ENCODE measurements at regions not wholly inside any gene's neighbourhood (a gene's known extent, or its start where the extent isn't known, plus 50 kb on each side); places are given as distances from the start of the nearest gene placed in this dataset.

DNA sequence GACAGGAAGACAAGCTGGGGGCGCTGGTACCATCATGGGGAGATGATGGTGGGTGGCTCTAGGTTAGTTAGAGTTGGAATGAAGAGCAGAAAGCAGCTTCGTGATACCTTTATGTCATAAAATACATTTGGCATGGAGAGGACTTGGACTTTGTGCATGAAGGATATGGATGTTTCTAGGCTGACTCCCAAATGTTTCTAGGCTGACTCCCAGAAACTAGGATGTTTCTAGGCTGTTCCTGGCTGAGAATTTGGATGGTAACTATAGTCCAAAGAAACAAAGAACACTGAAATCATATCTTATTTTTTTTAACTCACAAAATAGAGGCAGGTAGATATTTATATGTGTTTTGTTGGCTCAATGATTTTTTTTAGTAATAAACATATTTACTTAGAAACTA is 89.4 kb upstream of the VPREB1 start:
- in situ Hi-C loops (cut with HindIII; ENCODE audit: low sequenced_read_pairs) = no loop called here

- in situ Hi-C loops (cut with HindIII; ENCODE audit: low sequenced_read_pairs) = no loop called here
Observed at GRCh38 chr22:22154040-22154439, 90.5 kb upstream of the VPREB1 start.

GRCh38 chr22:22151308-22151707 is 93.3 kb upstream of the VPREB1 start:
- in situ Hi-C loops (cut with HindIII; ENCODE audit: low sequenced_read_pairs) = no loop called here

DNA sequence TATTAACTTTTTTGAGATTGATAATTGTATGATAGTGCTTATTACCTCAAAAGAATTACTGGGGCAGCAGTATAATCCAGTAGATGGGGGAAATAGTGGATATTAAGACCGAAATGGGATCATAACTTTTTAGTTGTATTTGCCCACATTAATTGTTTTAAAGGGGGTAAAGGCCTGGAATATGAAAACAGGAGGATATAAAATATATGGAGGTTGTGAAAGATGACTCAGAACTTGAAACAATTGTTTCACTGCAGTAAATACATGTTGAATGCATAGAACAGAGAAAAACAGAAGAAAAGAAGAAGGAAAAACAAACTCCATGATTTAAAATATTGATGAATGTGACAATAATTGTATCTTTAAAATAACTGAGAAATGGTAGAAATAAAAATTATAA is 94.1 kb upstream of the VPREB1 start:
- in situ Hi-C loops (cut with HindIII; ENCODE audit: low sequenced_read_pairs) = no loop called here

- in situ Hi-C loops (cut with HindIII; ENCODE audit: low sequenced_read_pairs) = loop anchor here (25.0 kb wide), 1 partner anchor 112 kb away; no protein-coding TSS in a partner anchor
Observed at GRCh38 chr22:22148905-22149304, 95.7 kb upstream of the VPREB1 start.

DNA sequence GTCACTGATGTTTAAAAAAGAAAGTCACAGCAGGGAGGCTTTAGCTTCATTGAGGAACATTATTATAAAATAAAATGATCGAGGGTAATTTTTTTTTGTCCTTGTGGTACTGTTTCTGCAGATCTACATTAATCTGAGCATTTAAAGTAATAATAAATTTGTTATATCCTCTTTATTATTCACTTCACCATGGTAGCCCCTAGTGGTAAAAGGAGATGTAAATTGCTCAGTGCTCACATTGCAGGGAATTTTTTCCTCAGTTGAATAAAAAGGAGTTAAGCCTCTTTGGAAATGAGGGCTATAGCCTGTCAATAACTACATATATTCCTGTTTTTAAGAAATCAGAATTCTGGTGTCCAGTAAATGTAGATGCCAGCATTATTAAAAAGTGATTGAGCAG is 99.7 kb upstream of the VPREB1 start:
- in situ Hi-C loops (cut with HindIII; ENCODE audit: low sequenced_read_pairs) = loop anchor here (25.0 kb wide), 1 partner anchor 108 kb away; no protein-coding TSS in a partner anchor

GRCh38 chr22:22143448-22143847 is 101.1 kb upstream of the VPREB1 start:
- in situ Hi-C loops (cut with HindIII; ENCODE audit: low sequenced_read_pairs) = loop anchor here (25.0 kb wide), 1 partner anchor 106 kb away; no protein-coding TSS in a partner anchor

DNA sequence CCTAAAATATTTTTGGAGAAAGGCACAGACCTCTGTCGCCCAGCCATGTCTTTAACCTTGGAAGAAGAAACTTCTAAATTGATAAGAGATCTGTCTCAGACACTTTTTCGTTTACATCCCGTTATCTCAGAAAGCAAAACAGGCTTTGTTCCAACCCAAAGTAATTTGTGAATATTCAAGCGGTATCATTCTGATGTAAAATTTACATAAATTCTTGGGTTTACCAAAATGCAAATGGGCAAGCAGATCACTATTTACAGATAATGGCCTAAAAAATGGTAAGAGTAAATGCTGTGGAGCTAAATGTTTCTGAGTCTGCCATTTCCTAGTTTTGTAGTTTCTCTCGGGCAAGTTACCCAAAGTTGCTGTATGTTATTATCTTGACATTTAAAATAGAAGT is 101.9 kb upstream of the VPREB1 start:
- in situ Hi-C loops (cut with HindIII; ENCODE audit: low sequenced_read_pairs) = loop anchor here (25.0 kb wide), 1 partner anchor 105 kb away; no protein-coding TSS in a partner anchor

- in situ Hi-C loops (cut with HindIII; ENCODE audit: low sequenced_read_pairs) = loop anchor here (25.0 kb wide), 1 partner anchor 105 kb away; no protein-coding TSS in a partner anchor
Observed at GRCh38 chr22:22141771-22142591, 102.6 kb upstream of the VPREB1 start.

DNA sequence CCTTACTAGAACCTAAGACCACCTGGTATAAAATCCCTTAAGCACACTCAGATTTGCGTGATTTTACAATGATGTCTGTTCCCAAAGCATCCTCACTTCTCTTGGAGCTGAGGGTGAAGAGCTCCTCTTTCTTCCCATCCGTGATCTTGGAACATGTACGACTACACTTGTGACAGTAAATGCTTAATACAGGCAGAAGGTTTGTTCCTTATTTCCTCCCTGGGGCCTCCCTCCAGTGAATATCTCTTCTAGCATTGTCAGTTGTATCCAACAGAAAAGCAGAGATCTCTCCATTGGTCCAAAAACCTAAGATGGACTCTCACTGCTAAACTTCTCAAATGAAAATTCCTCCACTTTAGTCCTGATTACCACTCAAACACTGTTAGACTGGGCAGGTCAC is 103.6 kb upstream of the VPREB1 start:
- in situ Hi-C loops (cut with HindIII; ENCODE audit: low sequenced_read_pairs) = loop anchor here (25.0 kb wide), 1 partner anchor 104 kb away; no protein-coding TSS in a partner anchor

DNA sequence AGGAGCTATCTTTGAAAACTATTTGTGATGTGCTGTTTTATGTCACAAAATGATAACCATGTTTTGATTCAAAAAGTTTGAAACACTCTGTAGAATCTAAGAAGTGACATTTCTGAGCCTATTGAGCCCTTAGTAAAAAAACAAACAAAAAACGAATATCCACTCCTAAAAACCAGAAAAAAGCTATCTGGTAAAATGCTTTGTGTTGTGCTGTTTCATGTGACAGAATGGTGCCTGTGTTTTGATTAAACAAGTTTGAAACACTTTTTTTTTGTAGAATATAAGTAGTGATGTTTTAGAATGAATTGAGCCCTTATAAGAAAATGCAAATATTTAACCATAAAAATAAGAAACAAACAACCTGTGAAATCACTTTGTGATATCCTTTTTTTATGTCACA is 105.2 kb upstream of the VPREB1 start:
- in situ Hi-C loops (cut with HindIII; ENCODE audit: low sequenced_read_pairs) = loop anchor here (25.0 kb wide), 1 partner anchor 102 kb away; no protein-coding TSS in a partner anchor

DNA sequence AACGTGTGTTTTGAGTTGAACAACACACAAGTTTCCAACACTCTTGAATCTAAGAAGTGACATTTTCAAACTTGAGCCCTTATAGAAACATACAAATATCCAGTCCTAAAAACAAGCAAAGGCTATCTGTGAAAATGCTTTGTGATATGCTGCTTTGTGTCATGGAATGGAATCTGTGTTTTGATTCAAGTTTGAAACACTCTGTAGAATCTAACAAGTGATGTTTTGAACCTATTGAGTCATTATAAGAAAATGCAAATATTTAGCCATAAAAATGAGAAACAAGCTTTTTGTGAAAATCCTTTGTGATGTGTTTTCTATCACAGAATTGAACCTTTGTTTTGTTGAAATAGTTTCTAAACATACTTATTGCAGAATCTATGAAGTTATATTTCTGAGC is 105.7 kb upstream of the VPREB1 start:
- in situ Hi-C loops (cut with HindIII; ENCODE audit: low sequenced_read_pairs) = loop anchor here (25.0 kb wide), 1 partner anchor 102 kb away; no protein-coding TSS in a partner anchor

DNA sequence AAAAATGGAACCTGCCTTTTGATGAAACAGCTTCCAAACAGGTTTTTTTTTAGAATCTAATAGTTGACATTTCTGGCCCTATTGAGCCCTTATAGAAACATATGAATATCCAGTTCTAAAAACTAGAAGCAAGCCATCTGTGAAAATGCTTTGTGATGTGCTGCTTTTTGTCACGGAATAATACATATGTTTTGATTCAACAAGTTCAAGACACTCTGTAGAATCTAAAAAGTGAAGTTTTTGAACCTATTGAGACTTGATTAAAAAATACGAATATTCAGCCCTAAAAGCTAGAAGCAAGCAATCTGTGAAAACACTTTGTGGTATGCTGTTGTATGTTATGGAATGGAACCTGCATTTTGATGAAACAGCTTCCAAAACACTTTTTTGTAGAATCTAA is 106.7 kb upstream of the VPREB1 start:
- in situ Hi-C loops (cut with HindIII; ENCODE audit: low sequenced_read_pairs) = loop anchor here (25.0 kb wide), 1 partner anchor 101 kb away; no protein-coding TSS in a partner anchor

- in situ Hi-C loops (cut with HindIII; ENCODE audit: low sequenced_read_pairs) = loop anchor here (25.0 kb wide), 1 partner anchor 97 kb away; no protein-coding TSS in a partner anchor
Observed at GRCh38 chr22:22133910-22134309, 110.7 kb upstream of the VPREB1 start.

GRCh38 chr22:22130953-22131608 is 113.5 kb upstream of the VPREB1 start:
- in situ Hi-C loops (cut with HindIII; ENCODE audit: low sequenced_read_pairs) = loop anchor here (25.0 kb wide), 1 partner anchor 94 kb away; no protein-coding TSS in a partner anchor

DNA sequence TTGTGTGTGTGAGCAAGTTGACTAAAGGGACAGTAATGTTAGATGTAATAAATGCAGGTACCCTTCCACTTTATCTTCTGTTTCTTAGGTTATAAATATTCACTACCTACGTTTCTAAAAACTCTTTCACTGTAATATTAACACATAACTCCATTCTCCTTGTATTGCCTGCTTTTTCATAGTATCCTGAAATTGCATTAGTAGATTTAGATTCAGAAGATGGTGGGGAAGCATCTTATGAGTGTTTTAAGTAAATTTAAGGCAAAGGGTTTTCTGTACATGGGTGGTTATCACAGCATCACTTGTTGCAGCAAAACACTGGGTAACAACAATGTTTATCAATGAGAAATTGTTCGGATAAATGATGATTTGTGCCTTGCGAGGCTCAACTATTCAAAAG is 115.2 kb upstream of the VPREB1 start:
- in situ Hi-C loops (cut with HindIII; ENCODE audit: low sequenced_read_pairs) = loop anchor here (25.0 kb wide), 1 partner anchor 92 kb away; no protein-coding TSS in a partner anchor

DNA sequence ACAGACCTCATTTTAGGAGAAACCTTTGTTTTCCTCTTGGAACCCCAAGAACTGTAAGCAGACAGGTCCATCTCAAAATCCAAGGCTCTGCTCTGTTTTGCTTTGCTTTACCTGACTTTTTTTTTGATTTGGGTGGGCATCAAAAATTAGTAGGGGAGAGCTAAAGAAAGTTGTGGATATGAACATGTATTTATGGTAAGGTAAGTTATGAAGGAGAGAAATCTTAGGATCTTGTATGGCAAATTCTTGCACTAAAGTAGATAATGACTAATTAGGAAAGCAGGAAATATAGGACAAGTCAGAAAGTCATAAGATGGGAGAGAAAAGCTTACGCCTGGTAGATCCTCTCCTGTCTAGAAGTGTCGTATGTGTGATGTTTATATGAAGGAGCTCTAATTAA is 116.1 kb upstream of the VPREB1 start:
- in situ Hi-C loops (cut with HindIII; ENCODE audit: low sequenced_read_pairs) = loop anchor here (25.0 kb wide), 1 partner anchor 91 kb away; no protein-coding TSS in a partner anchor

DNA sequence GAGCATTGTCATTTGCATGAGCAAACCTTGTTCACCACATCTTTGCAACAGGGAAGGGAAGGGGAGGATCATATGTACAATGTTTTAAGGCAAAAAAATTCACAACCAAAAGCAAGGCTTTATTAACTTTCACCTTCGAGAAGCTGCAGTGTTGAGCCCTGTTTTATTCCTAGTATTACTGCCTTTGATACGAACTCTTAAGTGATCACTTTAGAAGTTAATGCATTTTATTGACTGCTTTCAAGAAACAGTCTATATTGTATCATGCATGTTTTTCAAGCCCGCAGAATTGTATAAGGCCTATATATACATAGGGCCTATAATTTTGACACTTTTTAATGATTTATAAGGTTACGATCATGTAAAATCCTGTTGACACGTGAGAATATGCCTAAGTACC is 117.5 kb upstream of the VPREB1 start:
- in situ Hi-C loops (cut with HindIII; ENCODE audit: low sequenced_read_pairs) = loop anchor here (25.0 kb wide), 1 partner anchor 90 kb away; no protein-coding TSS in a partner anchor

DNA sequence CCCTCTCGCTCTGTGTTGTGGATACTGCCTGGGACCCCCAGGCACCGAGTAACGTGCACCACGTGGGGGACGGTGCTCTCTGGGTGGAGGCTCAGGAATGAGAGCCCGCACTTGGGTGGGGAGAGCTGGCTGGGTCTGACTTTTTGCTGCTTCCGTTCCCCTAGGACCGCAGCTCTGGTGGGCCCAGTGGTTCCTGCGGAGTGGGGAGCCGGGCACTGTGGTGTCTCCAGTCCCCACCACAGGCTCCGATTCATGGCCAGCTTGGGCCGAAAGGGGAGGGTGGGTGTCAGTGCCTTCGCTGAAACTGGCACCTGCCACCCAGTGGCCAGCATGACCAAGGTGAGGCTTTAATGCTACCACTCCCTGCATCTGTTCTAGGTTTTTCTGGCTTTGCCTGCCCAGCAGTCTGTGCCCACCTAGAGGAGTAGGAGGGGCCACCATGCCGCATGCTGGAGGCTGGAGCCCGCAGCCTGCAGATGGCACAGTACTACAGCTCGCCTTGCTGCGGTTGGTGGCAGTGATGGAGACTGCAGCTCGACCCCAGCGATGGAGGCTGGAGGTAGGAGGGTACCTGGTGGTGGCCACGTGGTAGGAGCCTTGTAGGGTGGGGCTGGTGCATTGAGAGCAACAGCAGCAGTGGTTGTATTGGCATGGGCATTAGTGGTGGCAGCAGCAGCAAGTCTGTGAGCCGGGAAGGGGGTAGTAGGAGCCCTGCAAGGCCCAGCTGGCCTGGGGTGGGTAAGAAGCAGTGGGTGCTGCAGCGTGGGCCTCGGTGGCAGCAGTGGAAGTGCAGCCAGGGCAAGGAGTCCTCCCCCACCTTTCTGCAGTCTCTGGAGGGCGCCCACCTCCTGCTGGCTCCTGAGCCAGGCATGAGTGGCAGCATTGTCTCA is 118.8 kb upstream of the VPREB1 start:
- in situ Hi-C loops (cut with HindIII; ENCODE audit: low sequenced_read_pairs) = loop anchor here (25.0 kb wide), 1 partner anchor 89 kb away; no protein-coding TSS in a partner anchor

- in situ Hi-C loops (cut with HindIII; ENCODE audit: low sequenced_read_pairs) = loop anchor here (25.0 kb wide), 1 partner anchor 88 kb away; no protein-coding TSS in a partner anchor
Observed at GRCh38 chr22:22125028-22125578, 119.5 kb upstream of the VPREB1 start.
